SK-N-MC (cell line): ENCODE measurements at regions not wholly inside any gene's neighbourhood (a gene's known extent, or its start where the extent isn't known, plus 50 kb on each side); places are given as distances from the start of the nearest gene placed in this dataset.

Experiments used
- EZH2 ChIP-seq: fragments of 200-600 bp; sonication (generic); IDR thresholded peaks from one replicate; pipeline ENCODE4 v1.6.1; 2017; ENCODE audit warnings: antibody characterized with exemption
- FOXP2 ChIP-seq: optimal IDR thresholded peaks from 2 replicates; pipeline ENCODE3; 2011; ENCODE audit warnings: mild to moderate bottlenecking, moderate library complexity; ENCODE audit not compliant: insufficient read depth; ENCODE audit errors: extremely low read length, control extremely low read depth
- POLR2AphosphoS5 ChIP-seq: IDR thresholded peaks from 2 replicates; pipeline ENCODE4 v1.6.1; 2012; ENCODE audit warnings: mild to moderate bottlenecking, low read depth, low read length, borderline replicate concordance

- TF ChIP-seq EZH2, result no peak
- TF ChIP-seq POLR2AphosphoS5, result no peak
- no peak for TF ChIP-seq FOXP2
Observed at GRCh38 chr11:115860246-115860645, 356.0 kb upstream of the CADM1 start.
